ENCODE measurements at regions not wholly inside any gene's neighbourhood (a gene's known extent, or its start where the extent isn't known, plus 50 kb on each side); places are given as distances from the start of the nearest gene placed in this dataset.
"Not testable (repeated sequence)": the region's sequence is repeated elsewhere in the genome, so short reads cannot be mapped to it uniquely, and the experiment has no call there.

DNA sequence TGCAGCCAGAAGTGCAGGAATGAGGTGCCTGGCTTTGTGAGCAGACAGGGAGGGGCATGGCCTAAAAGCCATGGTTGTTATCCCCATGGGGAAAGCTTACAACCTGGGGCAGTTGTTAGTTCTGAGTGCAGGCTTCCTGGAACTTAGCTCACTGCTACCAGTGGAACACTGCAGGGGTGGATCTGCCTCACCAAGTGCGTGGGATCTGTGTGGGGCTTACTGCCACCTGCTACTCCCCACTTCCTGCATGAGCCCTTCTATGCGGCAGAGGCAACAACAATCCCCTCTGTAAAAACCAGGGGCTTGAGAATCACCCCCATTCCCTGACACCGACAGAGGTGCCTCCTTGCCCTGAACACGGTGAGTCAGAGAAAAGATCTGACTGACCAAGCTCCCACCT is 174.6 kb downstream of the SPIN4 start:
- FAIRE-seq, result not testable (repeated sequence)

DNA sequence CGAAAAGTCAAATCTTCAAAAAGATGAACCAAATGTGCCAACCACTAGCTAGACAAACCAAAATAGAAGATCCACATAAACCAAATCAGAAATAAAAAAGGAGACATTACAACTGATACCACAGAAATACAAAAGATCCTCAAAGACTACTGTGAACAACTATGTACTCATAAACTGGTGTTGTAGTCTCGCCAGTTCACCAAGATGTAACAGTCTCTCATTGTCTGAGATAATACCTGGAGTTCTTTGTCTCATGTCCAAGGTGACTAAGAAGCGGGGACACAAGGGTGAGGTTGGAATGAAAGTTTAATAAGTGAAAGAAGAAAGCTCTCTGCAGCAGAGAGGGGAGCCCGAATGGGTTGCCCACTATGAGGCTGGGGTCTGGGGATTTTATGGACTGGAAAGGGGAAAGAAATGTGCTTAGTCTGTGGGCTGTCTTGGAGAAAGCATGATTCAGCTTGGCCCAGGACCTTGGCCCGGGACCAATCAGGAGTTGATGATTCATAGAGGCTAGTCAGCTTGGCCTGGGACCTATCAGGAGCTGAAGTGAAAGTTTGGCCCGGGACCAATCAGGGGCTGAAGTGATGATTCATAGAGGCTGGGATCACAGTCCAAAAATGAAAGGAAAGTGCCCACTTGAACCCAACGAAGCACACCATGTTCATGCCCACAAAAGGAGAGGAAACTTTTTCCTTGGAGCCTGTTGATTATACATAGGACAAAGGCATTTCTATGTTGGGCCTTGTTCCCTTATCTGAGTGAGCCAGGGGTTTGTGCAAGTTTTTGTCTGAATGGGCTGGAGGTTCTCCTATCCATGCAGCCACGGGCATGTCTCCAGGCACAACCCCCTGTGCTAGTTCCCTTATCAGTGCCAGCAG is 177.1 kb downstream of the SPIN4 start:
- not testable (repeated sequence) for FAIRE-seq

DNA sequence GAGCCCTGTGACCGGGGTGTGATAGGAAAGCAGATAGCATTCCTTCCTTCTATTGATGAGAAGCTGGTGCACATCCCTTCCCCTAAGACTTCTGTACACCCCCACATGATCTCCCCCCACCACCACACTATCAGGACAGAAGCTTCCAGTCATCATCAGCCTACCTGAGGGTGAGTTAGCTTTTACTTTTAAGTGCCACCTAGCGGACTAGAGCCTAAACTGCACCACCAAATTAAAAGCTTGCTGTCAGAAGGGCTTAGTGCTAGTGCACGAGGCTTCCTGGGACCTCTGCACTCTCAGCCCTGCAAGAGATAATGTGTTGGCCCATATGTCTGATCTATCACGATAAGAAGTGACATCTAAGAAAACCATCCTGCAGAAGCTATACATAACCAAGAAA is 181.7 kb downstream of the SPIN4 start:
- not testable (repeated sequence) for FAIRE-seq

DNA sequence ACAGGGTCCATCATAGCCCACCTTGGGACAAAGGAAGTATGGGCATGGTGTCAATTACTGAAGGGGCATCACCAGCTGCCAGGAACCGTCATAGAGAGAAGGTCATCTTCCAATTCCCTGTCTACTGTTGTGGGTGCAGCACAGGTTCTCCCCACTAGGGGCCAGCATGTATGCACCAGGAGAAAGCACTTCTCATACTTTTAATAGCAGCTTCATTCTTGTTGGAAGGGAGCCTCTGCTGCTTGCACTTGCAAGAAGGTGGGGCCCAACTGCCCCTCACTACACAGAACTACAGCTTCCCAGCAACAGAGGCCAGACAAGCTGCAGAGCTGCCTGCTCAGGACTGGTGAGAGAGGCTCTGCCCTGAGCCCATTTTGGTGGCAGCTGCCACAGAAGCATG is 182.2 kb downstream of the SPIN4 start:
- FAIRE-seq, result not testable (repeated sequence)

DNA sequence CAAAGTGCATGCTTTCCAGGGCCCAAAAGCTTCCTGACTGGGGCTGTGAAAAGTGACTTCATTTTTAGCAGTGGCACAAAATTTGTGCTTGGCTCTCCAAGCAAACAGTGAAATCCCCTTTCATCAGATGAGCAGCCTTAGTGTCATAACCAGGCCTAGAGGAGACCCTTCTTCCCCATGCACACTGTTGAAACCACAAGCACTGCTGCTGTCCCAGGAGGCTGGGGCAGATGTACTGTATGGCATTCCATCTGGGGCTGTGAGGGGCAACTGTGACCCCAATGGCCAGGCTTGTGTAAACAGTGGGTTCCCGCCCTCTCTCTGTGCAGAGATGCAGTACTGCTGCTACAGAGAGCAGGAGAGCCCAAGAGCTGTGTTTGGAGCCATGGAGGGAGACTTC is 184.1 kb downstream of the SPIN4 start:
- not testable (repeated sequence) for FAIRE-seq

DNA sequence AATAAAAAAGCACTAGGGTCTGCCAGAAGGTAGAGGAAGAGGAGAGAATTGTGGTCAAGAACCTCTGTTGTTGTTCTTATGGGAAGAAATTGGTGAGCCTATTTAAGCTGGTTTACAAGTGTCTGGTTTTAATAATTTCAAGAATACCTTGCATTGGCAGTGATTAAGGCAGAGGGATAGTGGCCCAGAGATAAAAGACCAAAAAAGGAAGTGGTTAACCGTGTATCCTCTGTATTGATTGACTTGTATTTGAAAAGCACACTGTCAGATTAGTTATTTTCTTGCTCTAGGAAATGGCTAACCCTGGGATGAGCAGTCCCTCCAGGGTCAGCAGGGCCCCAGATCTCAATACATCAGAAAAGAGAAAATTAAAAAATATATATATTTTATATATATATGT is 190.1 kb downstream of the SPIN4 start:
- not testable (repeated sequence) for FAIRE-seq

DNA sequence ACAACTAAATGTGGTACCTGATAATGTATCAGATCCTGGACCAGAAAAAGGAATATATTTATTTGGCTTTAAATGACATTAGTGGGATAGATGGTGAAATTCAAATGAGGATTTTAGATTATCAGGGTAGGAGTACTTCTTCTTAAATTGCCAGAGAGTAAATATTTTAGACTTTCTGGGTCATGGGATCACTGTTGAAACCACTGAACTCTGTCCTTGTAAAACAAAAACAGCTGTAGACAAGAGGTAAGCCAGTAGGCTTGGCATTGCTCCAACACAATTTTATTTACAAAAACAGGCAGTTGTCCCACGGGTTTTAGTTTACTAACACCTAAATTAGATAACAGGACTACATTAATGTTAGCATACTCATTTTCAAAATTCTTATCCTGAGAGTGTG is 190.8 kb downstream of the SPIN4 start:
- FAIRE-seq, result not testable (repeated sequence)

DNA sequence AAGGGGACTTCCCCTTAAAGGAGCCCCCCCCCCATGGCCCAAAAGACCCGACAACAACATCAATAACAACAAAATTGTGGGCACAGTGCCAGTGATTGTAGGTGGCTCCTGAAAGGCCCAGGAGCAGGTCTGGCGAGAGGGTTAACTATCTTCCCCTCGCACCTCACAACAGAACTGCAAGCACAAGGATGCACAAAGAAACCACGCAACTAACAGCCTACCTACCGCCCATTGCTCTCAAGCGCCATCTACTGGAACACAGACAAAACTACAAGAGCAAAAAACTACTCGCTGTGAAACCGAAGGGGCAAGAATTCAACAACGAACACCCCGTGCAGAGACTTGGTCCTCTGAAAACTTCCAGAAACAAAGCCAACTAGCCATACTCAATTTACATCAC is 205.6 kb downstream of the SPIN4 start:
- not testable (repeated sequence) for FAIRE-seq

DNA sequence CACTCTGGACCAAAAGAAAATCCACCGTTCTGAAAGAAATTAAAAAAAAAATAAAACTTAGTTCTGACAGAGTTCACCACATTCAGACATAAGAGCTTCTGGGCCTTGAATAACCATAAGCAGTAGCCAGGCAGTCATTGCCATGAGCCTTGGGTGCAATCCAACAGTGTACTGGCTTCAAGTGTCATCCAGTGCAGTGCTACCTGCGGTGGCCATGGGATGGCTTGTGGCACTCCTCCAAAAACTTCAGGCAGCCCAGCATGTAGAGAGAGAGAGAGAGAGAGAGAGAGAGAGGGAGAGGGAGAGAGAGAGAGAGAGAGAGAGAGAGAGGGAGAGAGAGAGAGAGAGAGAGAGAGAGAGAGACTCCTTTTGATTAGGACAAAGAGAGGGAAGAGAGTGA is 208.5 kb downstream of the SPIN4 start:
- FAIRE-seq, result not testable (repeated sequence)

DNA sequence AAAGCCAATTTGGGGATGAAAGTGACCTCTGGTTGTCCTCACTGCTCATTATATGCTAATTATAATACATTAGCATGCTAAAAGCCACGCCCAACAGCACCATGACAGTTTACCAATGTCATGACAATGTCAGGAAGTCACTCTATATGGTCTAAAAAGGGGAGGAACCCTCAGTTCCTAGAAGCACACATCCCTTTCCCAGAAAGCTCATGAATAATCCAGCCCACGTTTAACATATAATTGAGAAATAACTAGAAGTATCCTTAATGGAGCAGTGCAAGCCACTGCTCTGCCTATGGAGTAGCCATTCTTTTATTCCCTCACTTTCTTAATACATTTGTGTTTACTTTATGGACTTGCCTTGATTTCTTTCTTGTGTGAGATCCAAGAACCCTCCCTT is 215.3 kb downstream of the SPIN4 start:
- FAIRE-seq, result not testable (repeated sequence)

DNA sequence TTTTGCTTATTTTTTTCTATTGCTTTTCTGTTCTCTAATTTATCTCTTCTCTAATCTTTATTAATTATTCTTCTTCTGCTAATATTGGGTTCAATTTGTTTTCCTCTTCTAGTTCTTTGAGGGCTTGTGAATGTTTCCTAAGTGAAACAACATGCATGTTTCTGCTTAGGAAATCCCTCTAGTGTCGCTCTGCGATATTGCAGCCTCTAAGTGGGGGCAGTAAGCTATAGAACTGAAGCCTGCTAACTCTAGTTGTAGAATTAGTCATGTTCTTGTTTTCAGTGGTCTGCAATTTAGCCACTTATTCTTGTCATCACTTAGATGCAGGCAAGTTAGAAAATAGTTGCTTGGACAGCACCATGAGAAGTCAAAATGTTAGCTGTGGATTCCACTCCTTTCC is 222.6 kb downstream of the SPIN4 start:
- no peak for FAIRE-seq

DNA sequence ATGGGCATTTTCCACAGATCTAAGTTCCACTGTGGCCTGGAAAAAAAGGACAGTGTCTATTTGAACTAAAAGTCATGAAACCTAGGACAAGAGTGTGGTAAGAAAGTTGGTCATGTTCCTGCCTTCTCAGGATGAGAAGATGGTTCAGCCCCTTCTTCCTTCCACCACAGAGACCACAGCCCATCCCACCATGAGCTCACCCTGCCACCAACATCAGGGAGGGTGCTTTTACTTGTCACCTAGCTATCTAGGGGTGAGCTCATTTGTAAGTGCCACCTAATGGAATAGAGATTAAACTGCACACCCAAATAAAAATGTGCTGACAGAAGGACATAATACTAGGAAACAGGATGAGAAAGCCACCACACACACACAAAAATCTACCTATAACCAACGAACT is 235.9 kb downstream of the SPIN4 start:
- no peak for FAIRE-seq

DNA sequence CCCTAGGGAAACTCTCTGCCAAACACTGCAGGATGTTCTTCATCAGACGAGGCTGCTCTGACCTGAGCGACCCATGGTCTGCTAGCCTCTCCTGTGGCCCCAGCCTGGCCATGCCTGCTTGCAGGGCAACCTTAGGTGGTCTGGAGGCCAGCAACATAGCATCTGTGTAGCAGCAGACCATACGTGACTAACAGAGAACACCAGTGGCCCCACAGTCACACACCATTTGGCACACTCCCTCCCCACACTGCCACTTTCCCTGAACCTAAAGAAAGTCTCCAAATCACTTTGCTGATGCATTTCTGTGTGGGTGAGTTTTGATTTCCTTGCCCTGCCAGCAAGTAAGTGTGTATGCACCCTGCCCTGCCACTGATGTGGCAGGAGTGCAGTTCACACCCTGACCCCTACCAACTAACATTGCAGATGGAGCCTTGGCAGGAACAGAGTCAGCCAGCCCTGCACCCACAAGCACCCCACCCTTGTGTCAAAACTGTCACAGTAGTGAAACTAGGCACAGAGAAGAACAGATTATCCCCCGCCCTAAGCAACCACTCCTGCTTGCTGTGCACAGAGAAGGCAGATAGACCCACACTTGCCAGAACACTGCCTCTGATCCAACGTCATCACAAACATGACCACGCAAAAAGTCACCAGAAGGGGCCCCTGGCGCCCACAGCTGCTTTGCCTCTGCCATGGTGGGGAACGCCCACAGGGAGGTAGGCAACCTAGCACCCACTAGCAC is 249.1 kb downstream of the SPIN4 start:
- FAIRE-seq, result no peak

DNA sequence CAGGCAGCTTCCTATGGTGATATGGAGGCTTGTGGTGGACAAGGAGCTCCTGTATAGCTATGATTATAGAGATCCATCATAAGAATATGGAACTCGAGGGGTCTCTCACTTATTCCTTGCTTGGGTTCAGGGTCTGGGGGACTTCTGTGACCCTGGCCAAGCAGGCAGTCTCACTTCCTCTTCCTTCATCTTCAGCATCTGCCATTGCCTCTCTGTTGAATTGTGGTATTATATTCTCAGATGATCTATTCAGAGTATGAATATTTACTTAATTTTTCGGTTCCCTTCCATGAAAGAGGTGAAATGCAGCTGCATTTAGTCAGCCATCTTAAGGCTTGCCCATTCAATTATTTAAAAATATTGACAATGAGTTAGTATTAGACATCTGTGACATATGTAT is 292.9 kb downstream of the SPIN4 start:
- no peak for FAIRE-seq

DNA sequence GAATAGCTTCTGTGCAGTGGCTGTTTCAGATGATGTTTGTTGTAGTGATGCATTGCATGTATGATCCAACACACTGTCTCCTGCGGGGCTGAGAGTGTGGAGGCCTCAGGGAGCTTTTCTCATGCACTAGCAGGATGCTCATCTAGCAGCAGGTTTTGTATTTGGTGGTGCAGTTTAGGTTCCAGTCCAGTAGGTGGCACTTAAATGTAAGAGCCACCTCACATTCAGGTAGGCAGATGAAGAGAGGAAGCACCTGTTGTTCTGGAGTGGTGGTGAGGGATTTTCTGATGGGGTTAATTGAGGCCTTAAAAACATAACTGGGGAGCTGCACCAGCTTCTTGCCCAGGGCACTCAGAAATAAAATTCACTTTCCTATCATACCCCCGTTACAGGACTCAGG is 300.9 kb downstream of the SPIN4 start:
- no peak for FAIRE-seq

DNA sequence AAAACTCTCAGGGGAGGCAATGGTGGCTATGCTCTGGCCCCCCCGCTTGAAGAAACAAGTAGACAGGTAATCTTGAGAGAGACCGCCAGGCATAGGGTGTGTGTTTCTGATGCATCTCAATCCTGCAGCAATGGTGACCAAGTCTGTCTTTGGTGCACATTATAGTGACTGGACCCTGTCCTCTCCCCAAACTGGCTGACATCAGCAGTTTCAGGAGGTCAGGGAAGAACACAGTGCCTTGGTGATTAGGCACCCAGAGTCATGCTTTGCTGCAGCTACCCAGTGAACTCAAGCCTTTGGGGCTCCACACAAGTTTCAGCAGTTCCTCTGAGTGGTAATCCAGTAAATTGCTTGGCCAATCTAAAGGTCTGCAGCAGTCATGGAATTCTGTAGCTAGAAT is 318.3 kb downstream of the SPIN4 start:
- FAIRE-seq, result no peak

DNA sequence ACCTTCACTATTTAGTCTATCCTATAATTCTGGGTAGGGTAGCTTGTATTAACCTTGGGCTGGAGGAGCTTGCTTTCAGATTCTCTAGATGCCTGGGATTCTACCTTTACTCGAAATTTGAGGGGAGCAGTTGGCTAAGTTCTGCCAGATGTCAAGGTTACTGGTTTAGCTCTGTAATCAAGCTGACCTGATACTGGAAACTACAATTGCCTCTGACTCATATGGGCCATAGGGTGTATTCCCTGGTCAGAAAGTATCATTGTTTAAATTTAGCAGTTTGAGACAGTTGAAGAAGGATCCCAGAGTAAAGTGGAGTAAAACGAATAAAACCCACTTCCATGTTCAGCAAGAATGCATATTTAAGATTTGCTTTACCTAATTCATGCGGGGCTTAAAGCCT is 337.6 kb downstream of the SPIN4 start:
- no peak for FAIRE-seq

DNA sequence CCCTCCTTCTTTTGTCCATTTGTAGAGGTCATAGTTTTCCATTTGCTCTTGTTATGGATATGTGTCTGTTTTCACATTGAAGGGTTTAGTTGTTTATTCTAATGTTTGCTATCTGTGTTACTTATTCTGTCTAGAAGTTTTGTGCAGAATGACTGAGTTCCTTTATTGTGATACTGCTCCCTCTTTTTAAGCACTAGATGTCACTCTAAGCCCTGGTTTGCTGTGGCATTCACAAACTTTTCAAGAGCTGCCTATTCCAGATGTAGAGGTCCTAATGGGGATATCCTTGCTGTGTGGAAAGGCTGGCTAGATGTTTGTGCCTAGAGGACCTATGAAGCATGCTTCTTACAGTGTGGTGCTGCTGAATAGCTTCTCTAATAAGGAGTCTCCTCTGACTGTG is 338.6 kb downstream of the SPIN4 start:
- no peak for FAIRE-seq

DNA sequence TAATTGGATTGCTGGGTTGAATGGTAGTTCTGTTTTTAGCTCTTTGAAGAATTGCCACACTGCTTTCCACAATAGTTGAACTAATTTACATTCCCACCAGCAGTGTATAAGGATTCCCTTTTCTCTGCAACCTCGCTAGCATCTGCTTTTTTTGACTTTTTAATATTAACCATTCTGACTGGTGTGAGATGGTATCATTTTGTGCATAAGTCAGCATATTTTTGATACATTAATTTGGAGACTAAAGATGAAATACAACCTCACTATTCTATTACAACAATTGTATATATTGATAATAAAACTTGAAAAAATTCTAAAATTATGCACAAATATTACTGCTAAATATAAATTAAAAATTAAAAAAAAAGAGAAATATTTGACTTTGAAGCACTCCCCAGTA is 350.9 kb downstream of the SPIN4 start:
- not testable (repeated sequence) for FAIRE-seq

All from islet of Langerhans (tissue), 1 donor.